Mucosa of rectum (tissue), 2 donors: ENCODE measurements at regions not wholly inside any gene's neighbourhood (a gene's known extent, or its start where the extent isn't known, plus 50 kb on each side); places are given as distances from the start of the nearest gene placed in this dataset.

ENCODE experiments used
- H3K27ac ChIP-seq, 2 donors: one replicate each; pipeline ENCODE4 v1.7.0; 2013; ENCODE audit warnings: inconsistent platforms in 2 of 2, low read depth in 2 of 2, low read length in 2 of 2
- H3K27me3 ChIP-seq, 2 donors: one replicate each; pipeline ENCODE4 v1.7.0; 2013; ENCODE audit warnings: low read length in 2 of 2; ENCODE audit not compliant: control insufficient read depth in 2 of 2, insufficient read depth in 2 of 2
- H3K36me3 ChIP-seq, 2 donors: one replicate each; pipeline ENCODE4 v1.7.0; 2013; ENCODE audit warnings: low read length in 2 of 2; ENCODE audit not compliant: control insufficient read depth in 2 of 2, insufficient read depth in 2 of 2
- H3K4me1 ChIP-seq, 2 donors: one replicate each; pipeline ENCODE4 v1.7.0; 2013; ENCODE audit warnings: low read length in 2 of 2, mild to moderate bottlenecking in 1 of 2; ENCODE audit not compliant: control insufficient read depth in 2 of 2, insufficient read depth in 2 of 2
- H3K4me3 ChIP-seq, 2 donors: one replicate each; pipeline ENCODE4 v1.7.0; 2013; ENCODE audit warnings: low read length in 2 of 2
- H3K9ac ChIP-seq, 2 donors: one replicate each; pipeline ENCODE4 v1.7.0; 2013; ENCODE audit warnings: low read length in 2 of 2, low read depth in 1 of 2, mild to moderate bottlenecking in 1 of 2
- H3K9me3 ChIP-seq, 2 donors: one replicate each; pipeline ENCODE4 v1.7.0; 2013; ENCODE audit warnings: low read length in 2 of 2; ENCODE audit not compliant: control insufficient read depth in 2 of 2
- donor health status: healthy.
- donor health status: Normal muscosa, but diverticular disease.

- Histone ChIP-seq H3K9me3 (no peaks in the 10 kb centered on the region), H3K27ac (no peak overlapping the region), H3K4me1 (no peaks in the 10 kb centered on the region), H3K27me3 (no peaks in the 10 kb centered on the region), H3K4me3 (no peak overlapping the region), H3K9ac (no peak overlapping the region), H3K36me3 (no peaks in the 10 kb centered on the region)
Observed at GRCh38 chr5:97874491-97874890, 691.4 kb upstream of the RIOK2 start.

GRCh38 chr5:97876272-97876671 is 693.2 kb upstream of the RIOK2 start:
- Histone ChIP-seq H3K4me1 (no peaks in the 10 kb centered on the region), H3K27ac (no peak overlapping the region), H3K4me3 (no peak overlapping the region), H3K9me3 (no peaks in the 10 kb centered on the region), H3K36me3 (no peaks in the 10 kb centered on the region), H3K27me3 (no peaks in the 10 kb centered on the region), H3K9ac (no peak overlapping the region)

GRCh38 chr5:97877588-97877987 is 694.5 kb upstream of the RIOK2 start:
- no peaks in the 10 kb centered on the region for H3K9me3 ChIP-seq
- H3K27me3 ChIP-seq: no peaks in the 10 kb centered on the region
- no peaks in the 10 kb centered on the region for H3K36me3 ChIP-seq
- no peak overlapping the region for H3K9ac ChIP-seq
- no peak overlapping the region for H3K4me3 ChIP-seq
- H3K4me1 ChIP-seq: no peaks in the 10 kb centered on the region
- H3K27ac ChIP-seq: no peak overlapping the region

GRCh38 chr5:97888439-97888838 is 705.4 kb upstream of the RIOK2 start:
- Histone ChIP-seq H3K9ac (no peak overlapping the region), H3K27ac (no peak overlapping the region), H3K4me3 (no peak overlapping the region), H3K4me1 (no peaks in the 10 kb centered on the region), H3K9me3 (no peaks in the 10 kb centered on the region), H3K36me3 (no peaks in the 10 kb centered on the region), H3K27me3 (no peaks in the 10 kb centered on the region)

DNA sequence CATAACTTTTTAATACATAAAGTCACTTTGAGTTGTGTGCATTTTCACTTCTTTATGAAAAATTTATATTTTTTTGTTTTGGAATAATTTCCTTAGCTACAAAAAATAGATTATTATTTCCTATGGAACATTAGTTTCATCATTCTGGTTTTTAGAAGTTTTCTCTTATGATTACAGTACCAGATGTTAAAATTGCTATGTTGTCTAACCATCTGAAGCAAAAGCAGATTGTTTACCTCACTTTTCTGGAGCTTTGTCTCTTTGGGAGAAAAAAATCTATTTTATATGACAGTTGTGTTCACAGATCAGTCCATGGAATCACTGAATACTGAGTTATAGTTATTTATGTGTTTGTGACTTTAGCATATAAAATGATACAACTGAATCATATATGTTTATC is 708.9 kb upstream of the RIOK2 start:
- no peaks in the 10 kb centered on the region for H3K36me3 ChIP-seq
- H3K27me3 ChIP-seq: no peaks in the 10 kb centered on the region

DNA sequence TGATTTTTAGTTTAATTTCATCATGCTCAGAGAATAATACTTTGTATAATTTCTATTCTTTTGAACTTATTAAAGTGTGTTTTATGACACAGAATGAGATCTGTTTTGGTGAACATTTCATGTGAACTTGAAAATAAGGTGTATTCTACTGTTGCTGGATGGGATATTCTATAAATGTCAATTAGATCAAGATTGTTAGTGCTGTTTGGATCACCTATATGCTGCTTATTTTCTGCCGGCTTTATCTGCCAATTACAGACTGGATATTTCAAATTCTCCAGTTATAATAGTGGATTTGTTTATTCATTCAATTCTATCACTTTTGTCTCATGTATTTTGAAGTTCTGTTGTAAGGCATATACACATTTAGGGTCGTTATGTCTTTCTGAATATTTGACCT is 720.7 kb upstream of the RIOK2 start:
- H3K4me1 ChIP-seq: no peaks in the 10 kb centered on the region
- no peak overlapping the region for H3K4me3 ChIP-seq
- no peak overlapping the region for H3K9ac ChIP-seq
- H3K9me3 ChIP-seq: peaks cover 0 to 5% of the 10 kb centered on the region in 2 donors
- H3K36me3 ChIP-seq: no peaks in the 10 kb centered on the region
- H3K27ac ChIP-seq: no peak overlapping the region
- H3K27me3 ChIP-seq: no peaks in the 10 kb centered on the region

More for the DNA sequence above, 708.9 kb upstream of the RIOK2 start:
- Histone ChIP-seq H3K9ac (no peak overlapping the region), H3K4me3 (no peak overlapping the region), H3K4me1 (no peaks in the 10 kb centered on the region), H3K9me3 (no peaks in the 10 kb centered on the region), H3K27ac (no peak overlapping the region)

GRCh38 chr5:97906135-97906534 is 723.1 kb upstream of the RIOK2 start:
- H3K36me3 ChIP-seq: no peaks in the 10 kb centered on the region
- H3K9ac ChIP-seq: no peak overlapping the region
- no peaks in the 10 kb centered on the region for H3K4me1 ChIP-seq
- peaks cover 0 to 5% of the 10 kb centered on the region in 2 donors for H3K9me3 ChIP-seq
- no peak overlapping the region for H3K27ac ChIP-seq
- no peaks in the 10 kb centered on the region for H3K27me3 ChIP-seq
- H3K4me3 ChIP-seq: no peak overlapping the region

DNA sequence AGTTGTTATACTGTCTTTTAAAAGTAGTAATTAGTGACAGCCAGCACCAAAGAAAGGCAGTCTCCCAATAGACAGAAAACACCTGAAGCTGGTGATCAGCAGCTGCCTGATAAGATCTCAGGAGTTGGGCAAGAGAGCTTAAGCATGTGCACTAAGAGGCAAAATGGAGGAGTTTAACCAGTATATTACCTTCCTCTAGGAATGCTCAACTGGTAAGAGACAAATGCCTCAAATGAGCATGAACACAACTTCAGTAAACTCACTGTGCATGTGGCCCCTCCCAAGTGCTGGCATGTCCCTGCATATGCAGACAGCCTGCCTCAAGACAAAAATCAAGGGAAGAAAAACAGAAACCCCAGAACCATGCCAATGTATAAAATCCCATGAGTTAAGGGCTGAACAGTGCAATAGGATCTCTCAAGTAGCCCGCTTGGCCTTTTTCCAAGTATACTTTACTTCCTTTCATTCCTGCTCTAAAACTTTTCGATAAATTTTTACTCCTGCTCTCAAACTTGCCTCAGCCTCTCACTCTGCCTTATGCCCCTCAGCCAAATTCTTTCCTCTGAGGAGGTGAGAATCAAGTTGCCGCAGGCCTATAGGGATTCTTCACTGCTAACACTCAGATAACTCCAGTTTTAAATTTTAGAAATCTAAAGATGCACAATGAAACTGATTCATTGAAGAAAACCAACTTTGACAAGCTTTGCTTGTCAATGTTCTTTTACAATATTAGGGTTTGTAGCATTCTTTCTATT is 724.8 kb upstream of the RIOK2 start:
- peaks cover 0 to 5% of the 10 kb centered on the region in 2 donors for H3K9me3 ChIP-seq
- H3K4me3 ChIP-seq: no peak overlapping the region
- no peaks in the 10 kb centered on the region for H3K36me3 ChIP-seq
- H3K4me1 ChIP-seq: no peaks in the 10 kb centered on the region
- no peak overlapping the region for H3K9ac ChIP-seq
- no peak overlapping the region for H3K27ac ChIP-seq
- no peaks in the 10 kb centered on the region for H3K27me3 ChIP-seq

DNA sequence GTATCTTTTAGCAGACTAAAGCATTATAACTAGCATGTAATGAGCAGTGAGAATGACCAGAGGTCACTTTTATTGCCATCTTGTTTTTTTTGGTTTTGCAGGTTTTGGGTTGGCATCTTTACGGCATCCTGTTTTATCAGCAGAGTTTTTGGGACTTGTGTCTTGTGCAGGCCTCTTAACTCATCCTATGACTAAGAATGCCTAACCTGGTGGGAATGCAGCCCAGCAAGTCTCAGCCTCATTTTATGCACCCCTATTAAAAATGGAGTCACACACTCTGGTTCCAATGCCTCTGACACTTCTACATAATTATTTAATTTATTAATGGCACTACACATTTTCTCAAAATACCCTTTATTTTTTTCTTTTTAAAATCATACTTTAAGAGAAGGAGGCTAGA is 726.5 kb upstream of the RIOK2 start:
- no peaks in the 10 kb centered on the region for H3K27me3 ChIP-seq

DNA sequence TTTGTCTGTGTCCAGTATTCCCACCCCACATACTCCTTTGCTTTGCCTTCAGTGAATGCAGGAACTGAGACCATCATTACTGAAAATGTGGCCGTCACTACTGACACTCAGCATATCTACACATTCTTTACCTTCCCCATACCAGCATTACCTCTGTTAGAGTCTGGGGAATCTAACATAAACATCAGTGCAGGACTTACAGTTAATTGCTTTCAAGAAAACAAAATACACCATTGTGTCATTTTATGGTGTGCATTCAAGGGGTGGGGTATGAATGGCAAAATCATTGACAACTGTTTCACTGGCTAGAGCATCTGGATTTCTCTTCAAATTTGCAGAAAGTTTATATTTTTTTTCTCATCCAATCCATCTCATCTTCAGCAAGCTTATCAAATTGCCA is 731.4 kb upstream of the RIOK2 start:
- no peaks in the 10 kb centered on the region for H3K27me3 ChIP-seq
- no peaks in the 10 kb centered on the region for H3K36me3 ChIP-seq
- peaks cover 0 to 9% of the 10 kb centered on the region in 2 donors for H3K4me1 ChIP-seq
- H3K9me3 ChIP-seq: no peaks in the 10 kb centered on the region
- no peak overlapping the region for H3K9ac ChIP-seq
- no peak overlapping the region for H3K4me3 ChIP-seq
- peak overlapping the region in 1 of 2 donors; percentile 65 for H3K27ac ChIP-seq

More for the DNA sequence above, 726.5 kb upstream of the RIOK2 start:
- Histone ChIP-seq H3K4me1 (peaks cover 0 to 9% of the 10 kb centered on the region in 2 donors), H3K9ac (no peak overlapping the region), H3K27ac (no peak overlapping the region), H3K36me3 (no peaks in the 10 kb centered on the region), H3K4me3 (no peak overlapping the region), H3K9me3 (no peaks in the 10 kb centered on the region)
